Stimulated activated CD4-positive, alpha-beta T cell treated with anti-CD3 and anti-CD28 coated beads, Interleukin-4, amount 100 ng/mL, for 1 hour (primary cell): ENCODE measurements at regions not wholly inside any gene's neighbourhood (a gene's known extent, or its start where the extent isn't known, plus 50 kb on each side); places are given as distances from the start of the nearest gene placed in this dataset.
"Not testable (repeated sequence)": the region's sequence is repeated elsewhere in the genome, so short reads cannot be mapped to it uniquely, and the experiment has no call there.

Source experiments
- DNase-seq: peaks from one replicate; pipeline ENCODE4 v3.0.0-alpha.2; 2020

DNA sequence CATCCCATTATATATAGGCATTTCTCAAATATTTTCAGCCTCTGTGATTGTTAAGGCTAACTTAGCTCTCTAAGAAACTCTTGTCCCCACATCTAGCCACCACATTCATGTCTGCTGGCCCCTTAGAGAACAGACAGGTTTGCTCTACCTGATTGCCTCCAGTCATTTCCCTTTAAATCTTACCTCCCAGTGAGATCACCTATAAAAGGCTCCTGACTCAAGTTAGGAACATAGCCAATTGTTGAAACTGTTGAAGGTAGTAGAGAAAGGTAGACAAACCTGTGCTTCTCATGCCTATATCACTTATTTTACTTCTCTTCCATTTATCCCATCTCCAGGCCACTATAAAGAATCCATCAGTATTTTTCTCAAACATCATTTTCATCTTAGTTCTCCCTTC lies 771.4 kb downstream of the DIAPH3 start:
- no peak for DNase-seq

DNA sequence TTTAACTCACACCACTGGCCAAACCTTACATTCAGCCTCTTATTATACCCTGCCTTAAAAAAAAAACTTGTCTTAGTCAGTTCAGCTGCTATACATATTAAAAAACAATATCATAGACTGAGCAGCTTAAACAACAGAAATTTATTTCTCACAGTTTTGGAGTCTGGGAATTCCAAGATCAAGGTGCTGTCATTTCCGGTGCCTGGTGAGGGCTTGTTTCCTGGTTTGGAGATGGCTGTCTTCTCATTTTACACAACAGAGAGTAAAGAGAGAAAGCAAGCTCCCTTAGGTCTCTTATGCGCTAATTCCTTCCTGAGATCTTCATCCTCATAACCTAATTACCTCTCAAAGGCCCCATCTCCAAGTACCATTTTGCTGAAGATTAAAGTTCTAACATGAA lies 769.2 kb downstream of the DIAPH3 start:
- DNase-seq: no peak

DNA sequence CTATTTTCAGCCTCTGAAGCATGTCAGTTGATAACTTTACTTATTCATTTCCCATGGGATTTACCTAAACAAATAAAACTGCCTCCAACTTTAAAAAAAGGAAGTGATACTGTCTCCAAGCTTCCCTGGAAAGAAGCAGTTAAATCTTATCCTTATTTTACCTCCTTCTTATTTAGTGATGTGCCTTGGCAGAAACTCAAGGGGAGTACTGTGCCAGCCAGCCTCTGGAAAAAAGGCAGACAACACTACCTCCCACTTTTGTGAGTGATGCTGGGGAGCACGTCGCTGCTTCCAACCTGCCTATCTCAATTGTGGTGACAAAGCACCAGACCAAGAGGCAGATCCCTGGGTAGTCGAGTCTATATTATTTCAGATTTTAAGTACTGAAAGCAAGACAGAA lies 765.6 kb downstream of the DIAPH3 start:
- no peak for DNase-seq

DNA sequence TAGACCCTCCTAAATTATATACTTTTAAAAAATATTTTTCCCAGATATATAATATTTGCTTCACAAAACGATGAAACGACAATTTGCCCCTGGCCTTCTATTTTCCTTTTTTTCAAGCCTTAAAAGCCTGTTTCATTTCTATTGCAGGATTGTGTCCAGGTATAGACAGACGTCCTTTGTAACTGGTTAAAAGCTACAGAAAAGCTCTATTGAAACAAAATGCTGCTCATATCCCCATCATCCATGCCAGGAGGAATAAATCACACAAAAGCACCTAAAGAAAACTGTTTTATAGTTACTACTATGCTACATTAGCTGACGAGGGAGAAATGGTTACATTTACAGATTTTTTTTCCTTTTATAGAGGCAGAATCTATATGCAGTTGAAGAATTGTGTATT lies 765.1 kb downstream of the DIAPH3 start:
- no peak for DNase-seq

DNA sequence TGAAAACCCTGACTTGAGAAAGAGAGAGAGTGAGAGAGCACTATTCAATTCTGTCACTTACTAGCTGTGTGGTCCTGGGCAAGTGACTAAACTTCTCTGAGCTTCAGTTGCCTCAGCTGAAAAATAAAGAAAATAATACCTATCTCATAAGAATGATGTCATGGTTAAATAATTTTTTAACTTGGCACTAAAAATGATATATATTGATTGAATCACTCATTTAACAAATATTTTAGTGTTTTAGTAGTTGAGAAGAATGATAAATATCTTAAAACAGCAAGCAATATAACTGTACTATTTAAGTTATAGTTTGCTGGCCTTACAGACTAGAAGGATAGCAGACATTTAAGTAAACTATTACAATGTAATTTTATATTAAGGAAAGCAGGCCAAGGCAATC lies 764.2 kb downstream of the DIAPH3 start:
- DNase-seq: no peak

DNA sequence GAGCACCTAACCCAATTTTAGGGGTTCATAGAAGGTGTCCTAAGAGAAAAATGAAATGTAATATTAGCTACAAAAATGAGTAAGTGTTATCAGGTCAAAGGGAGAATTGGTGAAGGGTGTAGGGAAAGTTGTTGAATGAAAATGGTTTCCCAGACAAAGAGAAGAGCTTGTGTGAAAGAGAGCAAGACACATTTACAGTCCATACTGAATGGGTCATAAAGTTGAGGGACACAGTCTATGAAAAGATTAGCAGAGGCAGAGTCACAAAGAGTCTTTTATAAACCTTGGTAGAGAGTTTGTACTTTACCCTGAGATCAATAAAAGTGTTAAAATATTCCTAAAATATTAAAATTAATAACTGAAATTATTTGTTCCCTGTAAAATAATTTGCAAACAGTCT lies 759.4 kb downstream of the DIAPH3 start:
- no peak for DNase-seq

DNA sequence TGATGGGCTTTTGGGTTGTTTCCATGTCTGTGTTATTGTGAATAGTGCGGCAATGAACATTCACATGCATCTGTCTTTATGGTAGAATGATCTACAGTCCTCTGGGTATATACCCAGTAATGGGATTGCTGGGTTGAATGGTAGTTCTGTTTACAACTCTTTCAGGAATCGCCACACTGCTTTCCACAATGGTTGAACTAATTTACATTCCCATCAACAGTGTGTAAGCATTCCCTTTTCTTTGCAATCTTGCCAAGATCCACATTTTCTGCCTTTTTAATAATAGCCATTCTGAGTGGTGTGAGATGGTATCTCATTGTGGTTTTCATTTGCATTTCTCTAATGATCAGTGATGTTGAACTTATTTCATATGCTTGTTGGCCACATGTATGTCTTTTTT lies 756.5 kb downstream of the DIAPH3 start:
- not testable (repeated sequence) for DNase-seq

DNA sequence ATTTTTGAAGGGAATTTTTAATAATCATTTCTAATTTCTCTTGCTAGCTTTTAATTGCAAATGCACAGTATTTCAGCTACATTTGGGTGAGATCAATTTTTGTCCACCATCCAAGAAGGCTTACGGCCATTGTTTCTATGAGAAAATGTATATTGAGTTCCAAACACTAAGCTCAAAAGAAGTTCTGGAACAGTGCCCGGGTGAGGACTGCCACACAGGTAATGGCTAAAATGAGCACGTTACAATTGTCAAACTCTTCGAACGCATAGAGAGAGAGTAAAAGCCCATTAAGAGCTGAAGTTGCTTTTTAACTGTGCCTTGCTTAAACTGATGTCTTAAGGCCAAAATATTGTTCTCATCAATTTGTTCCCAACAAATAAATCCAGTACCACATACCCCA lies 755.0 kb downstream of the DIAPH3 start:
- DNase-seq: no peak

DNA sequence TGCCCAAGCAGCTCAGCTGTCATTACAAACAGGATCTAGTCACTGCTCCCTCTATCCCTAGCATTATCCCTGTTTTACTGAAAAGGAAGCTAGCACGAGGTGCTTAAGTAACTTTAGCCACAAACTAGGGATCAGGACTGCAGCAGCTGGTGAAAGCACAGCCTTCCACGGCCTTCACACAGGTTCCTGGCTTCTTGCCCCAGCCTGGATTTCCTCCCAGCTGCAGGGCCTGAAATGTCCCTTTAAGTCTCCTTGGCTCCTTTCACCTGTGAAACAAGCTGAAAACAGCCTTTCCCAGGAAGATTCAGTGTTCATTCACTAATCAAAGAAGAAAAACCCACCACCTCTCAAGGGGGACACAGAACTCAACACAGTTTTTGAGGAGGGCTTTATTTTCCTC lies 754.5 kb downstream of the DIAPH3 start:
- DNase-seq: no peak

DNA sequence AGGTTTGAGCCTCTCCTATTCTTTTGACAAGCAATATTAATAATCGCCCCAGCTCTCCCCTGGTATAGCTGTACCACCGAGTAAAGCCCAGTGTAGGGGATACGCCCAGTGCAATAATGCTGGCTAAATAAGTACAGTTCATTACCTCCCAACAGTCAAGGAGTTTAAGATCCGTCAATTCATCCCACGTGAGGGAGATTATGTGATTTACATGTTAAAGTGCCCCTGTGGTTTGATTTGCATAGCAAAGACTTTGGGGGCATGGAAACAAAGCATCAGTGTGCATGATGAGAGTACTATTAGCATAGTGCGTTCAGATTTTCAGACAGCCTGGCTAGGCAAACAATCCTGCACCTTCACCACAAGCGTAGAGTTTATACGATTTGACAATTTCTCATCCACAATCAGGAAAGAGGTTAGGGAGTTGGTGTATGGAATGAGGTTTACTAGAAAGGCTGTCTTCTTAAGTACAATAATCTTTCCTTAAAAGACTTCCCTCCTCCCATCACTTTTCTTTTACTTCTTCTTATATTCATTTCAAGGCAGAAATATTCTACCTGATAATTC lies 754.0 kb downstream of the DIAPH3 start:
- no peak for DNase-seq

DNA sequence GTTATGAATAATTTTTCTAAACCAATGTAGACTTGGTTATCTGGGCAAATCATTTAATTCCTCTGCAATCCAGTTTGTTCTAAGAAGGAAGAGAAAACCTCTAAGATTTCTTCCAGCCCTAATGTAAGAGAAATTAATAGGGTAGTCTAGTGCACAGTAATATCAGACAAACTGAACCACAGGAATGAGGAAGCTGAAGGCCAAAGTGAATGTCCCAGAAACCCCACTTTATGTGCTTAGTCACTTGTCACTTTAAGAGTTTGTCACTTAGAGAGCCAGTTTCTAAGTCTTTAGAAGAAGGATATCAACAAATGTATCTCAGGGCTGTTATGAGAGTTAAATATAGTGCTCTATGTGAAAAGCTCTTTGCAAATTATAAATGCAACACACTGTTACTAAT lies 750.6 kb downstream of the DIAPH3 start:
- DNase-seq: no peak

DNA sequence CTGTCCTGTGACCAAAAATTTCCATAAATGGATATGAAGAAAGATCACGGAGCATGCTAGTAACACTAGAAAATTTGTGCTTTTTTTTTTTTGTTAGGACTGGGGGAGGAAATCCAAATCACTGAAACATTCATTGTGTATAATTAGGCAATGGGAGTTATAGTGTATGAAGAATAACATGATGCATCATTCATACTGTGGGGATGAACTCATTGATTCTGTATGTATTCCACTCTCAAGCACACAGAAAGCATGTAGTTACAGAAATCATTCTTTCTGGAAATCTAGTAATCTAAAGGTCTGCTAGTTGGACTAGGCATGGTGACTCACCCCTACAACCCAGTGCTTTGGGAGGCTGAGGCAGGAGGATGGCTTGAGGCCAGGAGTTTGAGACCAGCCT lies 749.7 kb downstream of the DIAPH3 start:
- DNase-seq: no peak

DNA sequence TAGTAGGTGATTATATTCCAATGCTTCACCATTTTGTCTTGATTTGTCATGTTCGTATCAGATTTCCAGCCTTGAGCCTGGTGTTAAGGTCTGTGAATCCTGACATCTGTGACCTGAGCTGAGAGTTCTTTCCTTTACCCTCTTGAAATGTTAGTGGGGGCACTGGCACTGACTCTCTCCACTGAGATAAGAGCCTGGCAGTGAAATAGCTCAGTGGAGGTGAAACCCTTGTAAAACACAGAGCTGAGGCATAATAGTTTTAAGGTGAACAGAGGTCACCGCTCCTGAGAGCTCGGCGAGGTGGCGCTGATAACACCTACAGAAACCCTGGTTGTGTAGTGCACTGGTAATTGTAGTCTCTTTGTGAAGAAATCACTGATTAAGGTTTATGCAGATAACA lies 748.2 kb downstream of the DIAPH3 start:
- no peak for DNase-seq

DNA sequence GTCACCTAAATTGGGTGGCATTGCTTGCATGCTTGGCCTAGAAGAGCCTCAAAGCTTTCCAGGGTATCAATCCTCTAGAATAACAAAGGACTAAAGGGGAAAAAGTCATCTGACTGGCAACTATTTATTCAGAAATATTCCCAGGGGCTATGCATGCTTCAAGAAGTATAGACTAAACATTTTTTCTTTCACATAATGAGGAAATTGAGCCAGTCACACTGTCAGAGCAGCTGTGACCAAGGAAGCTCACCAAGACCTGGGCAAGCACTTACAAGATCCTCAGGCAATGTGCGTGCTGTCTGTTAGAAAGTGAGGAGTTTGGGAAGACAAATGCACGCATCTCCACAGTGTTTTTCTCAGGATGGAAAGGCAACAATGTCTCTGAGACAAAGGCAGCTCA lies 747.2 kb downstream of the DIAPH3 start:
- DNase-seq: no peak

DNA sequence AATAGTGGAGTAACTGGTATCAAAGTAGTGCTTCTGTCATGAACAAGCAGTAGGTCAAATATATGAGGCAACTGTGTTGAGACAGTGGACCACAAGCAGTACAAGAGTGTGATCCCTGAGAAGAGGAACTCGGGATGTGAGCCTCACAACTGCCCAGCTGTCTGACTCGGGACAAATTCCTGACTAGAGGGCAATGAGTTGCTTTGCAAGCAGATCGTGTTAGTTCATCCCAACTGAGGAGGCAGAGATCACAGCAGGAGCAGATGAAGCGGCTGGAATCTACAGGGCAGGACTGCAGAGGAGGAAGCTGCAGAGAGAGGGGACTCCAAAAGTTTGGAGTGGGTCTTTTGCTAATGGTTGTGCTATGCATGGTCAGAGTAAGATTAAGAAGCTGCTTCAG lies 741.1 kb downstream of the DIAPH3 start:
- DNase-seq: no peak

DNA sequence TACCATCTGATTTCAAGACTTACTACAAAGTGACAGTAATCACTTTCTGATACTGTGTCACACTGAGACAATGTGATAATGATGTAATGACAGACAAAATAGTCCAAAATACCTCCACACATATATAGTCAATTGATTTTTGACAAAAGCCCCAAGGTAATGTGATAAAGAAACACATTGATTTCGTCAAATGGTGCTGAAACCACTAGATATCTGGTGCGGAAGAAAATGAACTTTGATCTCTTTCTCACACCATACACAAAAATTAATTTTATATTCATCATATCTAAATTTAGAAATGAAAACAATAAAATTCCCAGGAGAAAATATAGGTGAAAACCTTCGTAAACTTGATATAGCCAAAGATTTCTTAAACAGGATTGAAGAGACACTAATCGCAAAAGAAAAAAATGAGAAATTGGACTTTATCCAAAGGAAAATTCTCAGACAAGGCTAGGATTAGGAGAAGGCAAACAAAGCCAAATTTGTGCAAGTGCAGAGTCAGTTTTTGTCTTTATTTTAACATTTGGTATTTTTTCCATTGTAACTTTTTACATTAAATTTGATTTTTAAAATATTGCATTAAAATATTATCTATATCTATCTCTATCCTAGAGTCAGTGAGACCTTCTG lies 739.9 kb downstream of the DIAPH3 start:
- DNase-seq: no peak

DNA sequence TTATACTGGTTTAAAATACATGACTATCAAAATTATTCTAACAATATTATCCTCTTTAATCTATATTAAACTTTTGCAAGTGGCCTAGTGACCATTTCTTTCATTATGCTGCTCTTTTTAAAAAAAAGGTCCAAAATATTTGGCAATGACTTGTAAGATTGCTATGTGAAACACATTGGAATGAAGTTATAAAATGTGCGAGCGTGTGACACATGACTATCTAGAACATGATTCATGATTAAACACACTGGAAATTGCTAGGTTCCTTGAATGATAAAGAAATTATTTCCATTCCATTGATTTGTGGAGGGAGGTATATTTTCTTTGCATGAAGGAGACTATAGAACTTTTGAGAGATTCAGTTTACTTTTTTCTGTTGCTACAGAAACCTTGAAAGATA lies 739.1 kb downstream of the DIAPH3 start:
- DNase-seq: no peak

DNA sequence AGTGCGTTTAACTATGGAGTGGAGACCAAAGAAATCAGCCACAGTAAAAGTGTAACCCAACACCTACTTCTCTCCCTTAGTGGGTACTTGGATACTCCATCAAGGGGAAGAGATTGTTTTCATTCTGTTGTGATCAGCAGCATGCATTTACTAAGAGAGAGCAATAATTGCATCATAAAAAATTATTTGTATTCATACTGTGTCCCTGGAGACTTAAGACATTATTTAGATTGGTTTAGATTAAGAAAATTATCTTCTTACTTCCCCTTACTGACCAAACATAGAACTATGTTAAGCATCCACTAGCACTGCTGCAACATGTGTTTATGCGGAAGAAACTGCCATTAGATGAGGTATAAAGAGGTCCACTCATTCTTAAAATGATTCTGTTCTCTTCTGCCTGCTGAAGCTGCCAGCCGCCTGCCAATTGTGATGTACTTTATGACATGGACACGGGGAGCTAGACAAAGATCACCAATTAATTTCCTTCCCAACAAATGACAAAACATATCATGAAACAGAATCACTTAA lies 738.5 kb downstream of the DIAPH3 start:
- DNase-seq: no peak

DNA sequence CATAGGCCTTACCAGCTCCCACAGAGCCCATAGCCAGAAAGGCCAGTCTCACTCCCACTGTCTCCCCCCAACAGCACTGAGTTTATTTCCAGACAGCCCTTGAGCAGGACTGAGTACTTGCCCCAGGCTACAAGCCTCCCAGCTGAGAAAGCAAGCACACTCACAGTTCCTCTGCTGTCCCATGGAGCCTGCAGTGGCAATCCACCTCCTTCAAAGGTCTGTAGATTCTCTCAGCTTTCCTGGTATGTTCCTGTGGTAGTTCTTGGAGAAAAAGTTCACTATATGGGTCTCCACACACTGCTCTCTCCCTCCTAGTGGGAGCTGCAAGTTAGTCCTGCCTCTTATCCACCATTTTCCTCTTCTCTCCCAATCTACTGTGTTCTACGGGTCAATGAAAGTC lies 728.7 kb downstream of the DIAPH3 start:
- DNase-seq: no peak

DNA sequence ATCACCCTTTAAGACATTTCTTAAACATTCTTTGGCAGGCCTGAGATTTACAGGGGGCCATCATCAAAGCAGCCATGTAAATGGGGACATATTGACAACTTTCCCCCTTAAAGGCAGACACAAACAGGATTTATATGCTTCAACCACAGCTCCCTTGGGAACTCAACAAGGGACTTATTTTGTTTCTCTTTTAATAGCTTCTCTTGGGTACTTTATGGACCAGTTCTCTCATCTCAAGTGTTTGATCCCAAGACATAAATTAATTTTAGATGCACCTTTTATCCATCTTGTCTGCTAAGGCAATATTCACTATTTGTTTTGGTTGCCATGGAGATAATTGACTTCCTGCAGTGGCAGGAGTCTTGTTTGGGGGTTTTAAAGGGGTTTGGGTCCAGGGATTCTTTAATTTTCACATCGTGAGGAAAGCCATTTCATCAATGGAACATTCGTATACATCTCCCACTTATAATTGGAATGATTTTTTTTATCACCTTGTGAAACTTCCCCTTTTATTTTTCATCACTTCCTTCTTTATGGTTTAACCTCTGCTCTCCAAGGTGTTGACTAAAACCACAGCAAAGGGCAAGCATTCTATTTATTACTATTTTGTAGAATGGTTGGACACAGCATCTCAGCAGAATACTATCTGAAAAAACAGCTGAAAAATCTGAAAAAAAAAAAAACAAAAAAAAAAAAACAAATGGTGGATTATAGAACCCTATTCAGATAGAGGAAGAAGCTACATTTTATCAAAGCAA lies 726.0 kb downstream of the DIAPH3 start:
- no peak for DNase-seq

DNA sequence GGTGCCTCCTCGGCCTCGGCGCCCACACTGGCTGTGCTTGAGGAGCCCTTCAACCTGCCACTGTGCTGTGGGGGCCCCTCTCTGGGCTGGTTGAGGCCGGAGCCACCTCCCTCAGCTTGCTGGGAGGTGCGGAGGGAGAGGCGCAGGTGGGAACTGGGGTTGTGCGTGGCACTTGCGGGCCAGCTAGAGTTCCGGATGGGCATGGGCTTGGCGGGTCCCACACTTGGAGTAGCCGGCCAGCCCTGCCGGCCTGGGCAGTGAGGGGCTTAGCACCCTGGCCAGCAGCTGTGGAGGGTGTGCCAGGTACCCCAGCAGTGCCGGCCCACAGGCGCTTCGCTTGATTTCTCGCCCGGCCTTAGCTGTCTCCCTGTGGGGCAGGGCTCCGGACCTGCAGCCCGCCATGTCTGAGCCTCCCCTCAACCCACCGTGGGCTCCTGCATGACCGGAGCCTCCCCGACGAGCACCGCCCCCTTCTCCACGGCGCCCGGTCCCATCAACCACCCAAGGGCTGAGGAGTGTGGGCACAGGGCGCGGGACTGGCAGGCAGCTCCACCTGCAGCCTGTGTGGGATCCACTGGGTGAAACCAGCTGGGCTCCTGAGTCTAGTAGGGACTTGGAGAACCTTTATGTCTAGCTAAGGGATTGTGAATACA lies 723.8 kb downstream of the DIAPH3 start:
- no peak for DNase-seq

DNA sequence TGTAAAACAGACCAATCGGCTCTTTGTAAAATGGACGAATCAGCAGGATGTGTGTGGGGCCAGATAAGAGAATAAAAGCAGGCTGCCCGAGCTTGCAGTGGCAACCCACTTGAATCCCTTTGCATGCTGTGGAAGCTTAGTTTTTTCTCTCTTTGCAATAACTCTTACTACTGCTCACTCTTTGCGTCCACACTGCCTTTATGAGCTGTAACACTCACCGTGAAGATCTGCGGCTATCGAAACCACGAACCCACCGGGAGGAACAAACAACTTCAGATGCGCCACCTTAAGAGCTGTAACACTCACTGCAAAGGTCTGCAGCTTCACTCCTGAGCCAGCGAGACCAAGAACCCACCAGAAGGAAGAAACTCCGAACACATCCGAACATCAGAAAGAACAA lies 722.7 kb downstream of the DIAPH3 start:
- not testable (repeated sequence) for DNase-seq

DNA sequence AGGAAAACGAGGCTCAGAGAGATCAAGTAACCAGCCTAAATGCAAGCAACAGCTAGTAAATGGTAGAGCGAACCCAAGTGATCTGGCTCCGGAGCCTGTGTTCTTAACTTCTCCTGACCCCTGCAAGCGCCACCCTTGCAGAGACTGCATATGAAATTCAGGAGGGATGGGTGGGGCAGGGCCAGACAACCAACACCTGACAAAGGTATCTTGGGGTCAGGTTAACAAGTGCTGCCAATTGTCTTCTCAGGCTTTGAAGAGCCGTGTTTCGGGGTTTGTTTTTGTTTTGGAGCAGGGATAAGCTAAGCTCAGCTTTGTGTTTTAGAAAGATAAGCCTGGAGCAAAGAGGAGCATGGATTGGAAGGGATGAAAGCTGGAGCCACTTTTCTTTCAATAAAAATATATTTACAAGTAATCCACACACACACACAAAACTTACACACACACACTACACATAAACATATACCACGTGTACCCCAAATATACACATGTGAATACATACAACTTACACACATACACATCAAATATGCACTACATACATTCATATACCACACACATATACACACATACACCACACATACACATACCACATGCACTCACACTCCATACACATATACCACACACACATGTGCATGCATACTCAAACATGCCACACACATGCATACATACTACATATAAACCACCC lies 722.0 kb downstream of the DIAPH3 start:
- no peak for DNase-seq
